Neural progenitor cell (in vitro differentiated cells): ENCODE measurements at regions not wholly inside any gene's neighbourhood (a gene's known extent, or its start where the extent isn't known, plus 50 kb on each side); places are given as distances from the start of the nearest gene placed in this dataset.
"Not testable (repeated sequence)": the region's sequence is repeated elsewhere in the genome, so short reads cannot be mapped to it uniquely, and the experiment has no call there.

Experiments
- DNase-seq: peaks from one replicate; pipeline ENCODE4 v3.0.0-alpha.2; 2016; ENCODE audit warnings: low spot score
- H2AFZ ChIP-seq: fragments of 200-600 bp; sonication (generic); replicated peaks from 2 replicates; pipeline ENCODE4 v1.6.1; 2016; ENCODE audit warnings: antibody characterized with exemption
- H3F3A ChIP-seq: fragments of 200-600 bp; sonication (generic); 2 replicates; pipeline ENCODE4 v1.6.1; 2016; ENCODE audit warnings: antibody characterized with exemption, low read depth
- H3K27ac ChIP-seq: fragments of 200-600 bp; sonication (generic); 2 replicates; pipeline ENCODE4 v1.5.1; 2016; ENCODE audit warnings: mild to moderate bottlenecking
- H3K27me3 ChIP-seq: fragments of 200-600 bp; sonication (generic); 2 replicates; pipeline ENCODE4 v1.6.1; 2016; ENCODE audit warnings: mild to moderate bottlenecking, moderate library complexity
- H3K36me3 ChIP-seq: fragments of 200-600 bp; sonication (generic); 2 replicates; pipeline ENCODE4 v1.5.1; 2016
- H3K4me1 ChIP-seq: fragments of 200-600 bp; sonication (generic); 2 replicates; pipeline ENCODE4 v1.6.1; 2016; ENCODE audit warnings: mixed run types
- H3K4me2 ChIP-seq: fragments of 200-600 bp; sonication (generic); 2 replicates; pipeline ENCODE4 v1.6.1; 2016
- H3K4me3 ChIP-seq: fragments of 200-600 bp; sonication (generic); 2 replicates; pipeline ENCODE4 v1.5.1; 2016
- H3K79me2 ChIP-seq: fragments of 200-600 bp; sonication (generic); 2 replicates; pipeline ENCODE4 v1.6.1; 2016; ENCODE audit warnings: low read depth
- H3K9ac ChIP-seq: fragments of 200-600 bp; sonication (generic); 2 replicates; pipeline ENCODE4 v1.6.1; 2016
- H3K9me3 ChIP-seq: fragments of 200-600 bp; sonication (generic); 2 replicates; pipeline ENCODE4 v1.5.1; 2016; ENCODE audit warnings: low read depth
- H4K20me1 ChIP-seq: fragments of 200-600 bp; sonication (generic); 2 replicates; pipeline ENCODE4 v1.6.1; 2016; ENCODE audit warnings: low read depth
- H3K27ac Mint-ChIP-seq: 3 replicates; pipeline ENCODE4 v1.8.0; 2021; ENCODE audit warnings: mixed read lengths
- H3K27me3 Mint-ChIP-seq: 2 replicates; pipeline ENCODE4 v1.8.0; 2022; ENCODE audit warnings: low read depth, mild to moderate bottlenecking, inconsistent platforms, moderate library complexity, mixed read lengths; ENCODE audit not compliant: insufficient read depth
- H3K36me3 Mint-ChIP-seq: 3 replicates; pipeline ENCODE4 v1.8.0; 2021; ENCODE audit warnings: mixed read lengths
- H3K4me1 Mint-ChIP-seq: 3 replicates; pipeline ENCODE4 v1.8.0; 2021; ENCODE audit warnings: mixed read lengths
- H3K4me3 Mint-ChIP-seq: 3 replicates; pipeline ENCODE4 v1.8.0; 2021; ENCODE audit warnings: mild to moderate bottlenecking, moderate library complexity, mixed read lengths
- H3K9me3 Mint-ChIP-seq: 3 replicates; pipeline ENCODE4 v1.8.0; 2020; ENCODE audit warnings: mixed read lengths
- CTCF ChIP-seq: fragments of 200-600 bp; sonication (generic); IDR thresholded peaks from 2 replicates; pipeline ENCODE4 v1.5.1; 2017; ENCODE audit warnings: antibody characterized with exemption, mild to moderate bottlenecking
- EZH2 ChIP-seq: fragments of 200-600 bp; sonication (generic); IDR thresholded peaks from 2 replicates; pipeline ENCODE4 v1.6.1; 2017; ENCODE audit warnings: antibody characterized with exemption, mild to moderate bottlenecking, moderate library complexity
- EZH2phosphoT487 ChIP-seq: fragments of 200-600 bp; sonication (generic); IDR thresholded peaks from 2 replicates; pipeline ENCODE4 v1.6.1; 2017; ENCODE audit warnings: antibody characterized with exemption

- no peak overlapping the region for H3K27ac ChIP-seq
- TF ChIP-seq EZH2phosphoT487 (no peak), EZH2 (no peak), CTCF (no peak)
- no peaks in the 10 kb centered on the region for H3K4me1 ChIP-seq
- no peak overlapping the region for H3K27ac Mint-ChIP-seq
- no peaks in the 10 kb centered on the region for H3K36me3 ChIP-seq
- no peak overlapping the region for H3K9ac ChIP-seq
- H3F3A ChIP-seq: no peaks in the 10 kb centered on the region
- H3K27me3 ChIP-seq: no peaks in the 10 kb centered on the region
- no peaks in the 10 kb centered on the region for H3K9me3 Mint-ChIP-seq
- no peak overlapping the region for H3K4me3 Mint-ChIP-seq
- no peak overlapping the region for H2AFZ ChIP-seq
- no peaks in the 10 kb centered on the region for H3K36me3 Mint-ChIP-seq
- H3K4me2 ChIP-seq: no peak overlapping the region
- H3K4me1 Mint-ChIP-seq: no peaks in the 10 kb centered on the region
- no peaks in the 10 kb centered on the region for H3K27me3 Mint-ChIP-seq
- H3K79me2 ChIP-seq: no peaks in the 10 kb centered on the region
- no peaks in the 10 kb centered on the region for H3K9me3 ChIP-seq
- no peak overlapping the region for H3K4me3 ChIP-seq
- H4K20me1 ChIP-seq: no peaks in the 10 kb centered on the region
- no peak for DNase-seq
Measured at GRCh38 chr4:116005037-116005805, 891.8 kb upstream of the NDST4 start.

GRCh38 chr4:116001291-116001690 lies 887.9 kb upstream of the NDST4 start:
- Histone ChIP-seq H3K9ac (no peak overlapping the region), H3K27ac (no peak overlapping the region), H3K4me1 (no peaks in the 10 kb centered on the region), H3K27me3 (no peaks in the 10 kb centered on the region), H4K20me1 (no peaks in the 10 kb centered on the region), H3K4me3 (no peak overlapping the region), H3K36me3 (no peaks in the 10 kb centered on the region), H3K9me3 (no peaks in the 10 kb centered on the region), H3K4me2 (no peak overlapping the region), H2AFZ (no peak overlapping the region), H3F3A (no peaks in the 10 kb centered on the region), H3K79me2 (no peaks in the 10 kb centered on the region)
- TF ChIP-seq EZH2: no peak
- no peak for TF ChIP-seq EZH2phosphoT487
- no peak for TF ChIP-seq CTCF
- Mint-ChIP-seq H3K36me3 (no peaks in the 10 kb centered on the region), H3K4me1 (no peaks in the 10 kb centered on the region), H3K27ac (no peak overlapping the region), H3K27me3 (no peaks in the 10 kb centered on the region), H3K9me3 (no peaks in the 10 kb centered on the region), H3K4me3 (no peak overlapping the region)
- DNase-seq: no peak

- Histone ChIP-seq H3K4me1 (no peaks in the 10 kb centered on the region), H3K27me3 (no peaks in the 10 kb centered on the region), H3K79me2 (no peaks in the 10 kb centered on the region), H3K4me3 (no peak overlapping the region), H3K36me3 (no peaks in the 10 kb centered on the region), H2AFZ (peak overlapping the region; percentile 26), H3K9ac (no peak overlapping the region), H3F3A (no peaks in the 10 kb centered on the region), H3K9me3 (peaks cover 4% of the 10 kb centered on the region), H3K27ac (no peak overlapping the region), H3K4me2 (no peak overlapping the region), H4K20me1 (no peaks in the 10 kb centered on the region)
- Mint-ChIP-seq H3K4me3 (no peak overlapping the region), H3K27ac (no peak overlapping the region), H3K27me3 (no peaks in the 10 kb centered on the region), H3K36me3 (no peaks in the 10 kb centered on the region), H3K9me3 (peaks cover 3% of the 10 kb centered on the region), H3K4me1 (no peaks in the 10 kb centered on the region)
- no peak for DNase-seq
- TF ChIP-seq CTCF (no peak), EZH2phosphoT487 (no peak), EZH2 (no peak)
Measured at GRCh38 chr4:115986573-115986972, 873.2 kb upstream of the NDST4 start.

GRCh38 chr4:115975421-115976001 lies 862.1 kb upstream of the NDST4 start:
- H3K27me3 Mint-ChIP-seq, H3K27me3 ChIP-seq, DNase-seq, H3K79me2 ChIP-seq, H4K20me1 ChIP-seq, H3K36me3 ChIP-seq, H3K9ac ChIP-seq, H3K9me3 ChIP-seq, H3K4me3 Mint-ChIP-seq, H2AFZ ChIP-seq, H3K36me3 Mint-ChIP-seq: not testable (repeated sequence)
- Histone ChIP-seq H3K27ac (peak overlapping the region; percentile 83), H3F3A (peaks cover 30% of the 10 kb centered on the region), H3K4me2 (peak overlapping the region; percentile 71), H3K4me3 (peak overlapping the region; percentile 20), H3K4me1 (peaks cover 33% of the 10 kb centered on the region)
- H3K4me1 Mint-ChIP-seq: peaks cover 22% of the 10 kb centered on the region
- H3K9me3 Mint-ChIP-seq: peaks cover 15% of the 10 kb centered on the region
- peak overlapping the region; percentile 62 for H3K27ac Mint-ChIP-seq
